HG03103 (cell line): ENCODE measurements at regions not wholly inside any gene's neighbourhood (a gene's known extent, or its start where the extent isn't known, plus 50 kb on each side); places are given as distances from the start of the nearest gene placed in this dataset.

Experiments
- ATAC-seq: cut with Tn5 transposase; IDR thresholded peaks from one replicate; pipeline ENCODE4 v1.9.1; 2021; ENCODE audit warnings: low read depth; ENCODE audit not compliant: unreplicated experiment

- ATAC-seq = no peak
Measured at GRCh38 chr4:56286763-56287162, 100.5 kb downstream of the AASDH start.

- ATAC-seq = no peak
Measured at GRCh38 chr4:56283375-56283774, 103.9 kb downstream of the AASDH start.

GRCh38 chr4:56282004-56282403, 105.3 kb downstream of the AASDH start:
- no peak for ATAC-seq

GRCh38 chr4:56276547-56276946, 110.7 kb downstream of the AASDH start:
- no peak for ATAC-seq

GRCh38 chr4:56273391-56273790, 113.9 kb downstream of the AASDH start:
- no peak for ATAC-seq

GRCh38 chr4:56272927-56273326, 114.4 kb downstream of the AASDH start:
- no peak for ATAC-seq

GRCh38 chr4:56272003-56272402, 115.3 kb downstream of the AASDH start:
- ATAC-seq = no peak

GRCh38 chr4:56271131-56271530, 116.2 kb downstream of the AASDH start:
- ATAC-seq = no peak

- ATAC-seq = no peak
Measured at GRCh38 chr4:56267558-56267957, 119.7 kb downstream of the AASDH start.

GRCh38 chr4:56264873-56265272, 122.4 kb downstream of the AASDH start:
- ATAC-seq = no peak

GRCh38 chr4:56261027-56261426, 126.3 kb downstream of the AASDH start:
- no peak for ATAC-seq

- no peak for ATAC-seq
Measured at GRCh38 chr4:56260320-56260719, 127.0 kb downstream of the AASDH start.

GRCh38 chr4:56259655-56260054, 127.6 kb downstream of the AASDH start:
- no peak for ATAC-seq

- no peak for ATAC-seq
Measured at GRCh38 chr4:56255820-56256219, 131.5 kb downstream of the AASDH start.

GRCh38 chr4:56253666-56254305, 133.5 kb downstream of the AASDH start:
- ATAC-seq = no peak

- no peak for ATAC-seq
Measured at GRCh38 chr4:56252561-56253152, 134.6 kb downstream of the AASDH start.

GRCh38 chr4:56251556-56251955, 135.7 kb downstream of the AASDH start:
- no peak for ATAC-seq

- no peak for ATAC-seq
Measured at GRCh38 chr4:56250776-56251175, 136.5 kb downstream of the AASDH start.

GRCh38 chr4:56247646-56248045, 139.6 kb downstream of the AASDH start:
- ATAC-seq = no peak

- no peak for ATAC-seq
Measured at GRCh38 chr4:56246233-56246610, 141.1 kb downstream of the AASDH start.

GRCh38 chr4:56245547-56246232, 141.6 kb downstream of the AASDH start:
- no peak for ATAC-seq

- no peak for ATAC-seq
Measured at GRCh38 chr4:56244681-56245080, 142.6 kb downstream of the AASDH start.
